ENCODE measurements at regions not wholly inside any gene's neighbourhood (a gene's known extent, or its start where the extent isn't known, plus 50 kb on each side); places are given as distances from the start of the nearest gene placed in this dataset.

GRCh38 chr12:30846776-30847175, 79.8 kb upstream of the TSPAN11 start:
- no peak overlapping the region for H3K27ac ChIP-seq (replicated peaks)
- no peak overlapping the region for H3K4me3 ChIP-seq (replicated peaks; ENCODE audit: insufficient read depth, low read length)
- H3K27me3 ChIP-seq (ENCODE audit: insufficient read depth, poor library complexity, severe bottlenecking) = no peaks in the 10 kb centered on the region
- TF ChIP-seq SPI1 (IDR thresholded peaks at IDR 0.05; ENCODE audit: borderline replicate concordance, low read depth) = no peak
- DNase-seq (ENCODE audit: low read depth in 1 of 2, low spot score in 1 of 2) = no peak

- no peak overlapping the region for H3K27ac ChIP-seq (replicated peaks)
- no peak for TF ChIP-seq SPI1 (IDR thresholded peaks at IDR 0.05; ENCODE audit: borderline replicate concordance, low read depth)
- TF ChIP-seq CTCF (IDR thresholded peaks at IDR 0.05; ENCODE audit: insufficient read depth, low read length) = no peak
- TF ChIP-seq REST (IDR thresholded peaks at IDR 0.05; ENCODE audit: insufficient replicate concordance, low read depth) = no peak
- no peak for TF ChIP-seq POLR2AphosphoS5 (IDR thresholded peaks at IDR 0.05; ENCODE audit: low read depth)
- no peak for TF ChIP-seq GABPA (IDR thresholded peaks at IDR 0.05; ENCODE audit: low read depth)
- H3K27me3 ChIP-seq (ENCODE audit: insufficient read depth, poor library complexity, severe bottlenecking) = no peaks in the 10 kb centered on the region
- no peak for DNase-seq (ENCODE audit: low read depth in 1 of 2, low spot score in 1 of 2)
- no peak overlapping the region for H3K4me3 ChIP-seq (replicated peaks; ENCODE audit: insufficient read depth, low read length)
Measured at GRCh38 chr12:30845676-30846075, 80.9 kb upstream of the TSPAN11 start.

GRCh38 chr12:30843211-30843610, 83.3 kb upstream of the TSPAN11 start:
- TF ChIP-seq REST (IDR thresholded peaks at IDR 0.05; ENCODE audit: insufficient replicate concordance, low read depth) (no peak), GABPA (IDR thresholded peaks at IDR 0.05; ENCODE audit: low read depth) (no peak), CTCF (IDR thresholded peaks at IDR 0.05; ENCODE audit: insufficient read depth, low read length) (no peak), POLR2AphosphoS5 (IDR thresholded peaks at IDR 0.05; ENCODE audit: low read depth) (no peak), SPI1 (IDR thresholded peaks at IDR 0.05; ENCODE audit: borderline replicate concordance, low read depth) (no peak)
- Histone ChIP-seq H3K27ac (replicated peaks) (no peak overlapping the region), H3K27me3 (ENCODE audit: insufficient read depth, poor library complexity, severe bottlenecking) (no peaks in the 10 kb centered on the region), H3K4me3 (replicated peaks; ENCODE audit: insufficient read depth, low read length) (no peak overlapping the region)
- DNase-seq (ENCODE audit: low read depth in 1 of 2, low spot score in 1 of 2) = no peak

- Histone ChIP-seq H3K4me3 (replicated peaks; ENCODE audit: insufficient read depth, low read length) (no peak overlapping the region), H3K27ac (replicated peaks) (no peak overlapping the region), H3K27me3 (ENCODE audit: insufficient read depth, poor library complexity, severe bottlenecking) (no peaks in the 10 kb centered on the region)
- TF ChIP-seq CTCF (IDR thresholded peaks at IDR 0.05; ENCODE audit: insufficient read depth, low read length) (no peak), POLR2AphosphoS5 (IDR thresholded peaks at IDR 0.05; ENCODE audit: low read depth) (no peak), REST (IDR thresholded peaks at IDR 0.05; ENCODE audit: insufficient replicate concordance, low read depth) (no peak), SPI1 (IDR thresholded peaks at IDR 0.05; ENCODE audit: borderline replicate concordance, low read depth) (no peak), GABPA (IDR thresholded peaks at IDR 0.05; ENCODE audit: low read depth) (no peak)
- DNase-seq (ENCODE audit: low read depth in 1 of 2, low spot score in 1 of 2) = no peak
Measured at GRCh38 chr12:30840715-30841114, 85.8 kb upstream of the TSPAN11 start.
